Endothelial cell of umbilical vein (primary cell): ENCODE measurements at regions not wholly inside any gene's neighbourhood (a gene's known extent, or its start where the extent isn't known, plus 50 kb on each side); places are given as distances from the start of the nearest gene placed in this dataset.

Experiments
- BruUV-seq: library from RNA; stranded (reverse); fragments of 400-500 nt; replicated peaks from 2 replicates; lab custom pipeline; 2021; lab: Mats Ljungman, UMichigan
- CTCF ChIA-PET: fragments of 300-600, 350-600 bp; sonication (Branson Sonifier 250); formaldehyde crosslinking; loops from one replicate; lab custom pipeline; 2021; ENCODE audit warnings: antibody characterized with exemption, inconsistent platforms; lab: Charles Lee
- POLR2A ChIA-PET: fragments of 300-600, 350-600 bp; sonication (Branson Sonifier 250); formaldehyde crosslinking; loops from one replicate; lab custom pipeline; 2021; ENCODE audit warnings: antibody characterized with exemption, inconsistent platforms; lab: Charles Lee
- DNase-seq: peaks from one replicate; pipeline ENCODE4 v3.0.0-alpha.2; 2011; ENCODE audit warnings: low read depth, low spot score
- FAIRE-seq: peaks from 2 replicates; lab custom pipeline; 2011; peaks lifted over from hg19 to GRCh38; lab: Jason Lieb, UNC
- H2AFZ ChIP-seq: 2 replicates; pipeline ENCODE4 v1.6.0; 2012; ENCODE audit warnings: low read depth, low read length, control low read depth, inconsistent platforms
- H3K27ac ChIP-seq: 2 replicates; pipeline ENCODE4 v1.5.1; 2011; ENCODE audit warnings: low read depth, mild to moderate bottlenecking, control low read depth, low read length, moderate library complexity; ENCODE audit not compliant: insufficient read depth
- H3K27me3 ChIP-seq, 2 experiments: 2 replicates each; pipeline versions ENCODE4 v1.6.0 to v1.6.1; 2011; ENCODE audit warnings: low read length in 2 of 2, mixed read lengths in 1 of 2; ENCODE audit not compliant: control insufficient read depth in 2 of 2, insufficient read depth in 2 of 2
- H3K36me3 ChIP-seq, 2 experiments: 2 replicates in 1 of 2; 3 replicates in 1 of 2; pipeline ENCODE4 v1.5.1; 2011; ENCODE audit warnings: low read length in 2 of 2, mild to moderate bottlenecking in 1 of 2, moderate library complexity in 1 of 2; ENCODE audit not compliant: control insufficient read depth in 2 of 2, insufficient read depth in 2 of 2; ENCODE audit errors: extremely low read depth in 1 of 2
- H3K4me1 ChIP-seq: 3 replicates; pipeline ENCODE4 v1.5.1; 2011; ENCODE audit warnings: mild to moderate bottlenecking, low read length; ENCODE audit not compliant: control insufficient read depth, insufficient read depth; ENCODE audit errors: extremely low read depth
- H3K4me2 ChIP-seq: 2 replicates; pipeline ENCODE4 v1.6.1; 2011; ENCODE audit warnings: low read length, control low read depth, mixed read lengths; ENCODE audit not compliant: insufficient read depth
- H3K4me3 ChIP-seq, 3 experiments: fragments of 200-600 bp in 1 of 3; sonication (generic), shearing (Covaris generic) in 1 of 3; replicated peaks in 1 of 3; 2 replicates each; pipeline ENCODE4 v1.5.1; 2011 to 2016; ENCODE audit warnings: control low read depth in 3 of 3, low read length in 3 of 3, mild to moderate bottlenecking in 2 of 3, inconsistent platforms in 1 of 3, low read depth in 1 of 3, moderate library complexity in 1 of 3; ENCODE audit not compliant: insufficient read depth in 1 of 3
- H3K79me2 ChIP-seq: 2 replicates; pipeline ENCODE4 v1.6.0; 2012; ENCODE audit warnings: low read length, inconsistent platforms; ENCODE audit not compliant: control insufficient read depth, insufficient read depth
- H3K9ac ChIP-seq: replicated peaks from 2 replicates; pipeline ENCODE3; 2011; ENCODE audit warnings: low read length, control low read depth; ENCODE audit not compliant: insufficient read depth; ENCODE audit errors: extremely low read depth
- H3K9me1 ChIP-seq: replicated peaks from 3 replicates; pipeline ENCODE4 v1.6.0; 2011; ENCODE audit warnings: mild to moderate bottlenecking, low read length; ENCODE audit not compliant: control insufficient read depth, insufficient read depth; ENCODE audit errors: extremely low read depth
- H3K9me3 ChIP-seq: replicated peaks from 2 replicates; pipeline ENCODE4 v1.5.1; 2012; ENCODE audit warnings: low read length, inconsistent platforms; ENCODE audit not compliant: control insufficient read depth, insufficient read depth
- H4K20me1 ChIP-seq: replicated peaks from 2 replicates; pipeline ENCODE3; 2011; ENCODE audit warnings: mild to moderate bottlenecking, low read length; ENCODE audit not compliant: control insufficient read depth, insufficient read depth; ENCODE audit errors: extremely low read depth
- EZH2 ChIP-seq: IDR thresholded peaks from 2 replicates; pipeline ENCODE4 v1.6.1; 2012; ENCODE audit warnings: borderline replicate concordance, low read depth, mild to moderate bottlenecking, moderate library complexity, low read length, inconsistent platforms; ENCODE audit not compliant: severe bottlenecking
- FOS ChIP-seq: IDR thresholded peaks from 2 replicates; pipeline ENCODE4 v1.6.1; 2011; ENCODE audit warnings: mild to moderate bottlenecking, low read length, moderate library complexity, borderline replicate concordance; ENCODE audit not compliant: insufficient read depth
- GATA2 ChIP-seq: IDR thresholded peaks from 2 replicates; pipeline ENCODE4 v1.7.0; 2011; ENCODE audit warnings: low read depth, mild to moderate bottlenecking, moderate library complexity, mixed read lengths, low read length; ENCODE audit not compliant: insufficient read length, insufficient read depth
- JUN ChIP-seq: IDR thresholded peaks from 2 replicates; pipeline ENCODE4 v1.6.1; 2011; ENCODE audit warnings: borderline replicate concordance, low read depth; ENCODE audit not compliant: insufficient read length, insufficient read depth
- MYC ChIP-seq: IDR thresholded peaks from one replicate; pipeline ENCODE4 v1.6.1; 2011; ENCODE audit warnings: mild to moderate bottlenecking, low read depth, low read length
- POLR2A ChIP-seq: IDR thresholded peaks from 2 replicates; pipeline ENCODE4 v1.6.1; 2012; ENCODE audit warnings: low read depth, mild to moderate bottlenecking, control low read depth, low read length
- POLR2AphosphoS5 ChIP-seq: IDR thresholded peaks from 2 replicates; pipeline ENCODE4 v1.6.1; 2012; ENCODE audit warnings: low read depth, mild to moderate bottlenecking, control low read depth, low read length, moderate library complexity; ENCODE audit not compliant: insufficient read depth
- dilution Hi-C: fragments of 300-500 bp; cut with MboI; formaldehyde crosslinking; loops from one replicate; pipeline ENCODE4 v1.15.0; 2019; ENCODE audit warnings: low sequenced_read_pairs; ENCODE audit not compliant: extremely low pct_ligation_motif_present
- intact Hi-C: fragments of 100-400 bp; cut with micrococcal nuclease; formaldehyde crosslinking; loops from one replicate; pipeline ENCODE4 v1.10.0; 2022
- TF ChIP-seq, protein P1 (sequence below): IDR thresholded peaks from 2 replicates; pipeline ENCODE4 v1.6.1; 2011; ENCODE audit not compliant: insufficient read depth, insufficient read length
- TF ChIP-seq, protein P2 (sequence below), 2 donors: IDR thresholded peaks; 1 replicate in 1 of 2; 2 replicates in 1 of 2; pipeline ENCODE4 v1.5.1; 2011; ENCODE audit warnings: low read length in 2 of 2, mild to moderate bottlenecking in 2 of 2, moderate library complexity in 2 of 2, control low read depth in 1 of 2, inconsistent platforms in 1 of 2, low read depth in 1 of 2; ENCODE audit not compliant: insufficient read depth in 1 of 2; ENCODE audit errors: extremely low read depth in 1 of 2

DNA sequence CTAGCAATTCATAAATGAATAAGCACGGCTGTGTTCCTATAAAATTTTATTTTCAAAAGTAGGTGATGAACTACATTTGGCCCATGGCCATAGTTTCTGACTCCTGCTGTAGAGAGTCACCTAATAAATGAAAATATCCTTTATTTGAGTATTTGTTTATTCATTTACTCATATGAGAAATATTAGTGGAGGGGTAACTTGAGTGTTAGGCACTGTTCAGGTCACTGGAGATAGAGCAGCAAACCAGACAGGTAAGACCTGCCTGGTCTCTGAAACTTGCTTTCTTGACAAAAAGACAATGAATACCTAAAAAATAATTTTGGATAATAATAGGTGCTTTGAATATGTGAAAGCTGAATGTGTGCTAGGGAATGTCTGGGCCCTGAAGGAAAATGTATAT, 68.8 kb downstream of the YIPF5 start:
- no TSS peak for BruUV-seq
- dilution Hi-C loops (no loop called here), intact Hi-C loops (no loop called here)
- Histone ChIP-seq H2AFZ (no peak overlapping the region), H3K4me1 (no peaks in the 10 kb centered on the region), H3K4me2 (no peak overlapping the region), H3K9me3 (no peaks in the 10 kb centered on the region), H3K27me3 (no peaks in the 10 kb centered on the region), H4K20me1 (no peaks in the 10 kb centered on the region), H3K9me1 (no peaks in the 10 kb centered on the region), H3K36me3 (no peaks in the 10 kb centered on the region), H3K79me2 (no peaks in the 10 kb centered on the region), H3K4me3 (no peak overlapping the region), H3K9ac (no peak overlapping the region), H3K27ac (no peak overlapping the region)
- ChIA-PET POLR2A (no interaction called here), CTCF (interaction anchor here (0.8 kb wide), 2 partner anchors 11 to 13 kb away, joined by 3 read pairs; no protein-coding TSS in a partner anchor)
- FAIRE-seq = no peak
- no peak for DNase-seq
- TF ChIP-seq JUN (no peak), GATA2 (no peak), POLR2A (no peak), EZH2 (no peak), MYC (no peak), FOS (no peak), POLR2AphosphoS5 (no peak)
- TF ChIP-seq, protein P1, sequence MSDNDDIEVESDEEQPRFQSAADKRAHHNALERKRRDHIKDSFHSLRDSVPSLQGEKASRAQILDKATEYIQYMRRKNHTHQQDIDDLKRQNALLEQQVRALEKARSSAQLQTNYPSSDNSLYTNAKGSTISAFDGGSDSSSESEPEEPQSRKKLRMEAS = no peak
- TF ChIP-seq, protein P2, sequence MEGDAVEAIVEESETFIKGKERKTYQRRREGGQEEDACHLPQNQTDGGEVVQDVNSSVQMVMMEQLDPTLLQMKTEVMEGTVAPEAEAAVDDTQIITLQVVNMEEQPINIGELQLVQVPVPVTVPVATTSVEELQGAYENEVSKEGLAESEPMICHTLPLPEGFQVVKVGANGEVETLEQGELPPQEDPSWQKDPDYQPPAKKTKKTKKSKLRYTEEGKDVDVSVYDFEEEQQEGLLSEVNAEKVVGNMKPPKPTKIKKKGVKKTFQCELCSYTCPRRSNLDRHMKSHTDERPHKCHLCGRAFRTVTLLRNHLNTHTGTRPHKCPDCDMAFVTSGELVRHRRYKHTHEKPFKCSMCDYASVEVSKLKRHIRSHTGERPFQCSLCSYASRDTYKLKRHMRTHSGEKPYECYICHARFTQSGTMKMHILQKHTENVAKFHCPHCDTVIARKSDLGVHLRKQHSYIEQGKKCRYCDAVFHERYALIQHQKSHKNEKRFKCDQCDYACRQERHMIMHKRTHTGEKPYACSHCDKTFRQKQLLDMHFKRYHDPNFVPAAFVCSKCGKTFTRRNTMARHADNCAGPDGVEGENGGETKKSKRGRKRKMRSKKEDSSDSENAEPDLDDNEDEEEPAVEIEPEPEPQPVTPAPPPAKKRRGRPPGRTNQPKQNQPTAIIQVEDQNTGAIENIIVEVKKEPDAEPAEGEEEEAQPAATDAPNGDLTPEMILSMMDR (IDR thresholded peaks at IDR 0.05; ENCODE audit: extremely low read depth in 1 of 2, insufficient read depth in 1 of 2, low read depth in 1 of 2, low read length in 2 of 2) = no peak
